Lower leg skin (tissue), 4 donors: ENCODE measurements at regions not wholly inside any gene's neighbourhood (a gene's known extent, or its start where the extent isn't known, plus 50 kb on each side); places are given as distances from the start of the nearest gene placed in this dataset.
"Not testable (repeated sequence)": the region's sequence is repeated elsewhere in the genome, so short reads cannot be mapped to it uniquely, and the experiment has no call there.

ENCODE experiments used
- DNase-seq, 2 donors: peaks; one replicate each; pipeline ENCODE4 v3.0.0-alpha.2; 2019; ENCODE audit warnings: low spot score in 2 of 2
- H3K4me3 ChIP-seq: fragments of 200-600 bp; sonication (generic); 2 replicates; pipeline ENCODE4 v1.5.1; 2017; ENCODE audit warnings: mild to moderate bottlenecking, low read depth; ENCODE audit not compliant: poor library complexity, severe bottlenecking
- POLR2A ChIP-seq, 2 donors: fragments of 450-650 bp; IDR thresholded peaks; one replicate each; pipeline ENCODE4 v1.6.1; 2016 to 2017; ENCODE audit warnings: antibody characterized with exemption in 2 of 2, mild to moderate bottlenecking in 1 of 2, moderate library complexity in 1 of 2
- WGBS, 2 donors: methylation state at CpG; one replicate each; pipeline ENCODE4 v1.1.5; 2018; 5-methylcytosine and 5-hydroxymethylcytosine counted together
- intact Hi-C: fragments of 100-400 bp; cut with DNase I; formaldehyde crosslinking; loops from one replicate; pipeline ENCODE4 v1.15.0; 2023; ENCODE audit warnings: low total_unique reads
- TF ChIP-seq, protein P1 (sequence below), 3 donors: fragments of 450-650 bp; IDR thresholded peaks; one replicate each; pipeline ENCODE4 v1.5.1; 2016; ENCODE audit warnings: antibody characterized with exemption in 3 of 3, mild to moderate bottlenecking in 3 of 3, moderate library complexity in 2 of 3

DNA sequence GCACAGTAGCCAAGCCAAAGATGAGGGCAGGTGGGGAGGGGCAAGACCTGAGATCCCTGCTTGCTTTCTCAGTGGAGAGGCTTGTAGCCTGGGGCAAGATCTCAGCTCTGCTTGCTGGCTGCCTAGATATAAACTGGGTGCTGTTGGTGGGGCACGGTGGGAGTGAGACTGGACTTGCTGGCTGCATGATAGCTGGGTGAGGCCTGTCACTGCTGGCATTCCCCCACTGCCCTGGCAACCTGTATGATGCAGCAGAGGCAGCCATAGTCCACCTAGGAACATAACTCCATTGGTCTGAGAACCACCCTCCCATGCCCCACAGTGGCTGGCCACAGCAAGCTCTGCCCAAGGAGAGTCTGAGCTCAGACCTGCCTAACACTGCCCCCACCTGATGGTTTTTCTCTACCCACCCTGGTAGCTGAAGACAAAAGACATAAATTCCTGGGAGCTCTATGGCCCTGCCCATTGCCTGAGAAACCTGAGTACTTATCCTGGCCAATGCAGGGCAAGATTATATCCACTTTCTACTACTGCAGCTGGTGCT lies 261.9 kb upstream of the DEPDC1 start:
- 60 to 73% methylated on average over 1 of the region's 1 CpG for WGBS, 2 donors
- no peak for DNase-seq
- intact Hi-C loops: no loop called here
- no peak overlapping the region for H3K4me3 ChIP-seq
- TF ChIP-seq POLR2A (IDR thresholded peaks at IDR 0.05): no peak
- TF ChIP-seq, protein P1, sequence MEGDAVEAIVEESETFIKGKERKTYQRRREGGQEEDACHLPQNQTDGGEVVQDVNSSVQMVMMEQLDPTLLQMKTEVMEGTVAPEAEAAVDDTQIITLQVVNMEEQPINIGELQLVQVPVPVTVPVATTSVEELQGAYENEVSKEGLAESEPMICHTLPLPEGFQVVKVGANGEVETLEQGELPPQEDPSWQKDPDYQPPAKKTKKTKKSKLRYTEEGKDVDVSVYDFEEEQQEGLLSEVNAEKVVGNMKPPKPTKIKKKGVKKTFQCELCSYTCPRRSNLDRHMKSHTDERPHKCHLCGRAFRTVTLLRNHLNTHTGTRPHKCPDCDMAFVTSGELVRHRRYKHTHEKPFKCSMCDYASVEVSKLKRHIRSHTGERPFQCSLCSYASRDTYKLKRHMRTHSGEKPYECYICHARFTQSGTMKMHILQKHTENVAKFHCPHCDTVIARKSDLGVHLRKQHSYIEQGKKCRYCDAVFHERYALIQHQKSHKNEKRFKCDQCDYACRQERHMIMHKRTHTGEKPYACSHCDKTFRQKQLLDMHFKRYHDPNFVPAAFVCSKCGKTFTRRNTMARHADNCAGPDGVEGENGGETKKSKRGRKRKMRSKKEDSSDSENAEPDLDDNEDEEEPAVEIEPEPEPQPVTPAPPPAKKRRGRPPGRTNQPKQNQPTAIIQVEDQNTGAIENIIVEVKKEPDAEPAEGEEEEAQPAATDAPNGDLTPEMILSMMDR (IDR thresholded peaks at IDR 0.05): no peak

DNA sequence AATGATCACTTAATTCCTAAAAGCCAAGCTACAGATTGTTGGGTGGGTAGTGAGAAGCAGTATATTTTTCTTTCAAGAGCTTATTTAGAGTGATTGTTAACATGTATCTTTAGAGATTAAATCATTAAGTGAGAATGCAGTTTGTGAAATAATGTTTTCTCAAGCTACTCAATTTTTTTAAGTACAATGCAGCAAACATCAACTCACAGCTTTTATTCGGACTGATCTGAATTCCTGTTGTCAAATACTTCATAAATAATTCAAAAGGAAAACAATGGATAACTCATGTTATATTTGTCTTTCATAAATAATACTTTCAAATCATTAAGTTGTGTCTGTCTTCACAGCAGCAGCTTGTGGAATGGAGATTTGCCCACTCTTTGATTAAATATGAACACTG lies 271.1 kb upstream of the DEPDC1 start:
- WGBS, 2 donors: 45 to 49% methylated on average over 1 of the region's 1 CpG
- H3K4me3 ChIP-seq: no peak overlapping the region
- no peak for DNase-seq
- intact Hi-C loops: no loop called here
- TF ChIP-seq, protein P1 (IDR thresholded peaks at IDR 0.05): no peak
- no peak for TF ChIP-seq POLR2A (IDR thresholded peaks at IDR 0.05)

DNA sequence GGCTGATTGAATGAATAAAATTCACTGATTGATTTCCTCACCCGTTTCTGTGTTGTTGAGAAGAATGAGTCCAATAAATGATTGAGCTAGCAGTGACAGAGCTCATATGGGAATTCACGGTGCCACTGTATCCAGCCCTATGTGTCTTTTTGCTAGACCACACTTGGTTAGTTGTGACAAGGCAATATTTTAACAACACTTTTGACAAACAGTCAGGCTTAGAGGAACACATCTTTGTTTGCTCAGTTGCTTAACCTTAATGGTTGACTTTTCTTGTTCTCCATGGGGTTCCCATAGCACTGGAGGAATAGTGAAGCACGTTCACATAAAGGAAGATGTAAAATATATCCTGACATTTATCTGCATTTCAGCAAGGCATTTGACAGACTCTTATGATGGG lies 273.9 kb upstream of the DEPDC1 start:
- no peak for DNase-seq
- H3K4me3 ChIP-seq: no peak overlapping the region
- TF ChIP-seq, protein P1 (IDR thresholded peaks at IDR 0.05): no peak
- no peak for TF ChIP-seq POLR2A (IDR thresholded peaks at IDR 0.05)
- intact Hi-C loops: no loop called here
- 92 to 98% methylated on average over 3 of the region's 3 CpGs for WGBS, 2 donors

DNA sequence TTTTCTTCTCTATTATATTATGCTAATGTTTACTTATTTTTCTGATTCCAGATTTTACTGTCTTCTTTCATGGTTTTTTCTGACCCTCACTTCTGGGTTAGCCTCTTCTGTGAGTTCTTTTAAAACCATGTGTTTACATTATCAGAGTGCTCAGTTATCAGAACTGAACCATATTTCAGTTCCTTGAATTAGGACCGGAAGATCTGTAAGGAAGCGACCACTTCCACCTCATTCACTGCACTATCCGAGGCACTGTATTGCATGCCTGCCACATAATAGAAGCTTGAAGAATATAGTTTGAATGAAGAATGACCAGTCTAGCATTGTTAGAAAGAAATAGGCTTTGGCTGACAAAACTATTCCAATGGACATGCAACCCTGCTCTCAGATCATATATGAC lies 281.0 kb upstream of the DEPDC1 start:
- intact Hi-C loops: no loop called here
- TF ChIP-seq POLR2A (IDR thresholded peaks at IDR 0.05): no peak
- TF ChIP-seq, protein P1 (IDR thresholded peaks at IDR 0.05): no peak
- WGBS, 2 donors: 53 to 54% methylated on average over 3 of the region's 3 CpGs
- no peak overlapping the region for H3K4me3 ChIP-seq
- DNase-seq: no peak

DNA sequence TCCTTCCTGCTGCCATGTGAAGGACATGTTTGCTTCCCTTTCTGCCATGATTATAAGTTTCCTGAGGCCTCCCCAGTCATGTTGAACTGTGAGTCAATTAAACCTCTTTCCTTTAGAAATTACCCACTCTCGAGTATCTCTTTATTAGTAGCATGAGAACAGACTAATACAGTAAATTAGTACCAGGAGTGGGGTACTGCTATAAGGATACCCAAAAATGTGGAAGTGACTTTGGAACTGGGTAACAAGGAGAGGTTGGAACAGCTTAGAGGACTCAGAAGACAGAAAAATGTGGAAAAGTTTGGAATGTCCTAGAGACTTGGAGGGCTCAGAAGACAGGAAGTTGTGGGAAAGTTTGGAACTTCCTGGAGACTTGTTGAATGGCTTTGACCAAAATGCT lies 283.0 kb upstream of the DEPDC1 start:
- DNase-seq, H3K4me3 ChIP-seq, intact Hi-C loops: not testable (repeated sequence)
- WGBS, 2 donors: 76 to 84% methylated on average over 1 of the region's 1 CpG

DNA sequence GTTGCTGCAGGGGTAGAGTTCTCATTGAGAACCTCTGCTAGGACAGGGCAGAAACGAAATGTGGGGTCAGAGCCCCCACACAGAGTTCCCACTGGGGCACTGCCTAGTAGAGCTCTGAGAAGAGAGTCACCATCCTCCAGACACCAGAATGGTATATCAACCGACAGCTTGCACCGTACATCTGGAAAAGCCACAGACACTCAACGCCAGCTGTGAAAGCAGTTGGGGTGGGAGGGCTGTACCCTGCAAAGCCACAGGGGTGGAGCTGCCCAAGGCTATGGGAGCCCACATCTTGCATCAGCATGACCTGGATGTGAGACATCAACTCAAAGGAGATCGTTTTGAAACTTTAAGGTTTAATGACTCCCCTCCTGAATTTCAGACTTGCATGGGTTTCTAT lies 284.0 kb upstream of the DEPDC1 start:
- 46 to 58% methylated on average over 5 of the region's 5 CpGs for WGBS, 2 donors

More for the DNA sequence above, 284.0 kb upstream of the DEPDC1 start:
- no peak for DNase-seq
- no peak overlapping the region for H3K4me3 ChIP-seq
- no peak for TF ChIP-seq POLR2A (IDR thresholded peaks at IDR 0.05)
- TF ChIP-seq, protein P1 (IDR thresholded peaks at IDR 0.05): no peak
- intact Hi-C loops: no loop called here
